Neural progenitor cell (in vitro differentiated cells): ENCODE measurements at regions not wholly inside any gene's neighbourhood (a gene's known extent, or its start where the extent isn't known, plus 50 kb on each side); places are given as distances from the start of the nearest gene placed in this dataset.

ENCODE experiments used
- DNase-seq: peaks from one replicate; pipeline ENCODE4 v3.0.0-alpha.2; 2016; ENCODE audit warnings: low spot score
- H2AFZ ChIP-seq: fragments of 200-600 bp; sonication (generic); replicated peaks from 2 replicates; pipeline ENCODE4 v1.6.1; 2016; ENCODE audit warnings: antibody characterized with exemption
- H3F3A ChIP-seq: fragments of 200-600 bp; sonication (generic); 2 replicates; pipeline ENCODE4 v1.6.1; 2016; ENCODE audit warnings: antibody characterized with exemption, low read depth
- H3K27ac ChIP-seq: fragments of 200-600 bp; sonication (generic); 2 replicates; pipeline ENCODE4 v1.5.1; 2016; ENCODE audit warnings: mild to moderate bottlenecking
- H3K27me3 ChIP-seq: fragments of 200-600 bp; sonication (generic); 2 replicates; pipeline ENCODE4 v1.6.1; 2016; ENCODE audit warnings: mild to moderate bottlenecking, moderate library complexity
- H3K36me3 ChIP-seq: fragments of 200-600 bp; sonication (generic); 2 replicates; pipeline ENCODE4 v1.5.1; 2016
- H3K4me1 ChIP-seq: fragments of 200-600 bp; sonication (generic); 2 replicates; pipeline ENCODE4 v1.6.1; 2016; ENCODE audit warnings: mixed run types
- H3K4me2 ChIP-seq: fragments of 200-600 bp; sonication (generic); 2 replicates; pipeline ENCODE4 v1.6.1; 2016
- H3K4me3 ChIP-seq: fragments of 200-600 bp; sonication (generic); 2 replicates; pipeline ENCODE4 v1.5.1; 2016
- H3K79me2 ChIP-seq: fragments of 200-600 bp; sonication (generic); 2 replicates; pipeline ENCODE4 v1.6.1; 2016; ENCODE audit warnings: low read depth
- H3K9ac ChIP-seq: fragments of 200-600 bp; sonication (generic); 2 replicates; pipeline ENCODE4 v1.6.1; 2016
- H3K9me3 ChIP-seq: fragments of 200-600 bp; sonication (generic); 2 replicates; pipeline ENCODE4 v1.5.1; 2016; ENCODE audit warnings: low read depth
- H4K20me1 ChIP-seq: fragments of 200-600 bp; sonication (generic); 2 replicates; pipeline ENCODE4 v1.6.1; 2016; ENCODE audit warnings: low read depth
- H3K27ac Mint-ChIP-seq: 3 replicates; pipeline ENCODE4 v1.8.0; 2021; ENCODE audit warnings: mixed read lengths
- H3K27me3 Mint-ChIP-seq: 2 replicates; pipeline ENCODE4 v1.8.0; 2022; ENCODE audit warnings: low read depth, mild to moderate bottlenecking, inconsistent platforms, moderate library complexity, mixed read lengths; ENCODE audit not compliant: insufficient read depth
- H3K36me3 Mint-ChIP-seq: 3 replicates; pipeline ENCODE4 v1.8.0; 2021; ENCODE audit warnings: mixed read lengths
- H3K4me1 Mint-ChIP-seq: 3 replicates; pipeline ENCODE4 v1.8.0; 2021; ENCODE audit warnings: mixed read lengths
- H3K4me3 Mint-ChIP-seq: 3 replicates; pipeline ENCODE4 v1.8.0; 2021; ENCODE audit warnings: mild to moderate bottlenecking, moderate library complexity, mixed read lengths
- H3K9me3 Mint-ChIP-seq: 3 replicates; pipeline ENCODE4 v1.8.0; 2020; ENCODE audit warnings: mixed read lengths
- EZH2 ChIP-seq: fragments of 200-600 bp; sonication (generic); IDR thresholded peaks from 2 replicates; pipeline ENCODE4 v1.6.1; 2017; ENCODE audit warnings: antibody characterized with exemption, mild to moderate bottlenecking, moderate library complexity
- EZH2phosphoT487 ChIP-seq: fragments of 200-600 bp; sonication (generic); IDR thresholded peaks from 2 replicates; pipeline ENCODE4 v1.6.1; 2017; ENCODE audit warnings: antibody characterized with exemption
- TF ChIP-seq, protein P1 (sequence below): fragments of 200-600 bp; sonication (generic); IDR thresholded peaks from 2 replicates; pipeline ENCODE4 v1.5.1; 2017; ENCODE audit warnings: antibody characterized with exemption, mild to moderate bottlenecking

DNA sequence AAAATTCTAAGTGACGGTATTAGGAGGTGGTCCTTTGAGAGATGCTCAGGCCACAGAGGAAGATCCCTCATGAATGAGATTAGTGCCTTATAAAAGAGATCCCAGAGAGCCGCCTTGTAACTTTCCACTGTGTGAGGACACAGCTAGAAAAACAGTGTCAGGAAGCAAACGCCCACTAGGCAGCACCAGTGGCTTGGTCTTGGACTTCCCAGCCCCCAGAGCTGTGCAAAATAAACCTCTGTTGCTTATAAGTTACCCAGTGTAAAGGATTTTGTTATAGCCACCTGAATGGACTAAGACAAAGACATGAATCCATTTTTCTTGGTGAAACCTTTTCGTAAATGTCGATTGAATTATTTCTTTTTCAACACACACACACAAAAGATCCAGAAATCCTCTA lies 141.0 kb downstream of the CBLN1 start:
- DNase-seq: no peak
- H3K9me3 Mint-ChIP-seq: peaks cover 9% of the 10 kb centered on the region
- no peaks in the 10 kb centered on the region for H3K79me2 ChIP-seq
- H3K27me3 Mint-ChIP-seq: peaks cover 9% of the 10 kb centered on the region
- no peaks in the 10 kb centered on the region for H3F3A ChIP-seq
- H3K36me3 ChIP-seq: no peaks in the 10 kb centered on the region
- no peak overlapping the region for H3K4me3 Mint-ChIP-seq
- H3K27ac ChIP-seq: no peak overlapping the region
- H3K4me2 ChIP-seq: no peak overlapping the region
- H3K4me3 ChIP-seq: no peak overlapping the region
- TF ChIP-seq EZH2: no peak
- no peak for TF ChIP-seq EZH2phosphoT487
- TF ChIP-seq, protein P1, sequence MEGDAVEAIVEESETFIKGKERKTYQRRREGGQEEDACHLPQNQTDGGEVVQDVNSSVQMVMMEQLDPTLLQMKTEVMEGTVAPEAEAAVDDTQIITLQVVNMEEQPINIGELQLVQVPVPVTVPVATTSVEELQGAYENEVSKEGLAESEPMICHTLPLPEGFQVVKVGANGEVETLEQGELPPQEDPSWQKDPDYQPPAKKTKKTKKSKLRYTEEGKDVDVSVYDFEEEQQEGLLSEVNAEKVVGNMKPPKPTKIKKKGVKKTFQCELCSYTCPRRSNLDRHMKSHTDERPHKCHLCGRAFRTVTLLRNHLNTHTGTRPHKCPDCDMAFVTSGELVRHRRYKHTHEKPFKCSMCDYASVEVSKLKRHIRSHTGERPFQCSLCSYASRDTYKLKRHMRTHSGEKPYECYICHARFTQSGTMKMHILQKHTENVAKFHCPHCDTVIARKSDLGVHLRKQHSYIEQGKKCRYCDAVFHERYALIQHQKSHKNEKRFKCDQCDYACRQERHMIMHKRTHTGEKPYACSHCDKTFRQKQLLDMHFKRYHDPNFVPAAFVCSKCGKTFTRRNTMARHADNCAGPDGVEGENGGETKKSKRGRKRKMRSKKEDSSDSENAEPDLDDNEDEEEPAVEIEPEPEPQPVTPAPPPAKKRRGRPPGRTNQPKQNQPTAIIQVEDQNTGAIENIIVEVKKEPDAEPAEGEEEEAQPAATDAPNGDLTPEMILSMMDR: no peak
- no peaks in the 10 kb centered on the region for H3K4me1 Mint-ChIP-seq
- no peak overlapping the region for H3K27ac Mint-ChIP-seq
- H3K9ac ChIP-seq: no peak overlapping the region
- no peaks in the 10 kb centered on the region for H3K36me3 Mint-ChIP-seq
- H3K27me3 ChIP-seq: no peaks in the 10 kb centered on the region
- no peak overlapping the region for H2AFZ ChIP-seq
- no peaks in the 10 kb centered on the region for H4K20me1 ChIP-seq
- no peaks in the 10 kb centered on the region for H3K4me1 ChIP-seq
- H3K9me3 ChIP-seq: no peaks in the 10 kb centered on the region

DNA sequence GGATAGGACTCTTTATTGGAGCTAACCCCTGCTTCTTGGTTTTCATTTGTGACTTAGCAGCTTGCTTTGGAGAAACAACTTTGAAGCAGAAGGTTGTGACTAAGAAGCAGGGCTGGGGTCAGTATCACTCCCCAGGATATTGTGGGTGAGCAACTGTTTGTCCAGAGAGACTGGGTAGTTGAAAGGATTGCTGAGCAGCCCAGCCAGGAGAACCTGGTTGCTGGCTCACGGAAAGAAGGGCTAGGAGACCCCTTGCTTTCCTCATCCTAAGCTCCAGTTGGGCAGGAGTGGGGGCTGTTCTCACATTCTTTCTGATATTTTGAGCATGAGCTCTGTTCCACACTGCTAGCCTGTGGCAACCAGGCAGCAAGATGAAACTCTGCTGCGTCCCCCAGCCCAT lies 151.2 kb downstream of the CBLN1 start:
- peaks cover 4% of the 10 kb centered on the region for H4K20me1 ChIP-seq
- no peaks in the 10 kb centered on the region for H3K9me3 ChIP-seq
- H3K4me3 ChIP-seq: no peak overlapping the region
- Mint-ChIP-seq H3K36me3 (no peaks in the 10 kb centered on the region), H3K4me3 (no peak overlapping the region), H3K27me3 (peaks cover 4% of the 10 kb centered on the region), H3K9me3 (no peaks in the 10 kb centered on the region), H3K27ac (no peak overlapping the region), H3K4me1 (no peaks in the 10 kb centered on the region)
- H3K27ac ChIP-seq: no peak overlapping the region
- TF ChIP-seq EZH2phosphoT487: no peak
- H3K36me3 ChIP-seq: no peaks in the 10 kb centered on the region
- H3K4me1 ChIP-seq: no peaks in the 10 kb centered on the region
- H3K27me3 ChIP-seq: no peaks in the 10 kb centered on the region
- H3F3A ChIP-seq: no peaks in the 10 kb centered on the region
- no peak overlapping the region for H3K4me2 ChIP-seq
- H3K79me2 ChIP-seq: no peaks in the 10 kb centered on the region
- H2AFZ ChIP-seq: no peak overlapping the region
- H3K9ac ChIP-seq: no peak overlapping the region
- no peak for DNase-seq

DNA sequence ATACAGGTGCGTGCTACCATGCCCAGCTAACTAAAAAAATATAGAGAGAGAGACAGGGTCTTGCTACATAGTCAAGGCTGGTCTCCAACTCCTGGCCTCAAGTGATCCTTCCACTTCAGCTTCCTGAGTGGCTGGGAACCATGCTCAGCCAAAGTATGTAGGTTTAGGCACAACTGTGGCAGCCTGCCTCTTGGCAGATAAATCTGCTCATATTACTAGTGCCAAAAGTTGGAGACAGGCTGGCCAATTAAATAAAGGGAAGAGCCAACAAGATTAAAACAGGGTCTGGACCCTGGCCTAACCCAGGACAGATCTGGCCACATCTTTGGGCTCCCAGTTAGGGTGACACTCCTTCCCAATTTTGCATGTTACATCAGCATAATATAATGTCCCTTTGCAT lies 151.7 kb downstream of the CBLN1 start:
- no peak overlapping the region for H3K4me3 Mint-ChIP-seq
- Histone ChIP-seq H3K4me2 (no peak overlapping the region), H2AFZ (no peak overlapping the region), H3F3A (no peaks in the 10 kb centered on the region), H3K27me3 (no peaks in the 10 kb centered on the region), H3K4me1 (no peaks in the 10 kb centered on the region), H4K20me1 (peaks cover 4% of the 10 kb centered on the region), H3K4me3 (no peak overlapping the region), H3K27ac (no peak overlapping the region), H3K36me3 (no peaks in the 10 kb centered on the region), H3K79me2 (no peaks in the 10 kb centered on the region), H3K9me3 (no peaks in the 10 kb centered on the region), H3K9ac (no peak overlapping the region)
- no peaks in the 10 kb centered on the region for H3K4me1 Mint-ChIP-seq
- peaks cover 4% of the 10 kb centered on the region for H3K27me3 Mint-ChIP-seq
- TF ChIP-seq EZH2phosphoT487 (no peak), EZH2 (no peak)
- TF ChIP-seq, protein P1: no peak
- no peak for DNase-seq
- H3K27ac Mint-ChIP-seq: no peak overlapping the region
- no peaks in the 10 kb centered on the region for H3K36me3 Mint-ChIP-seq
- H3K9me3 Mint-ChIP-seq: no peaks in the 10 kb centered on the region

DNA sequence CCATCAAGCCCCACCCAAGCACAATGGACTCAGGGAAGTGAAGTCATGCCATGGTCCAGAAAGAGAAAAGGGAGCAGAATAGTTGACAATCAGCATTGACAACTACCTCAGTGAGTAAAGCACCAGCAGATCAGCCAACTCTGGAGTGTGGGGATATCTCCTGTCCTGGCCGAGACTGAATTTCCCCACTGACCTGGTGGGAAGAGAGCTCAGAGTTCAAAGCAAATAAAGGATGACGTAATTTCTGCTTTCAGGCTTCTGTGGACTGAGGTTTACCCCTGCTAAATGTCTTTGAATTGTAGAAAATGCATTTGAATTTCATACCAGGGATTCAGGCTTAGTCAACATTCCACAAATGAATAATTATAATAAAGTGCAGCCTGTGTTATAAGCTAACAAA lies 152.9 kb downstream of the CBLN1 start:
- Mint-ChIP-seq H3K27ac (no peak overlapping the region), H3K36me3 (no peaks in the 10 kb centered on the region), H3K27me3 (peaks cover 4% of the 10 kb centered on the region), H3K9me3 (no peaks in the 10 kb centered on the region), H3K4me3 (no peak overlapping the region), H3K4me1 (no peaks in the 10 kb centered on the region)
- Histone ChIP-seq H3K4me1 (no peaks in the 10 kb centered on the region), H3K79me2 (no peaks in the 10 kb centered on the region), H3K27ac (no peak overlapping the region), H3K27me3 (no peaks in the 10 kb centered on the region), H3K4me2 (no peak overlapping the region), H3K36me3 (no peaks in the 10 kb centered on the region), H3K9ac (no peak overlapping the region), H2AFZ (no peak overlapping the region), H4K20me1 (peaks cover 4% of the 10 kb centered on the region), H3F3A (no peaks in the 10 kb centered on the region), H3K9me3 (no peaks in the 10 kb centered on the region), H3K4me3 (no peak overlapping the region)
- TF ChIP-seq, protein P1: no peak
- no peak for TF ChIP-seq EZH2
- TF ChIP-seq EZH2phosphoT487: no peak
- no peak for DNase-seq
